Upper lobe of left lung (tissue), 6 donors: ENCODE measurements at regions not wholly inside any gene's neighbourhood (a gene's known extent, or its start where the extent isn't known, plus 50 kb on each side); places are given as distances from the start of the nearest gene placed in this dataset.

Source experiments
- ATAC-seq, 2 donors: fragments of 200-7000 bp; cut with Tn5 transposase; one replicate each; pipeline ENCODE4 v1.9.1; 2022; ENCODE audit warnings: mild to moderate bottlenecking in 2 of 2, moderate library complexity in 2 of 2; ENCODE audit not compliant: low FRiP score in 2 of 2
- DNase-seq, 2 donors: peaks; one replicate each; pipeline ENCODE4 v3.0.0-alpha.2; 2019 to 2020
- H3K27ac ChIP-seq, 4 donors: fragments of 200-600 bp; sonication (generic); one replicate each; pipeline ENCODE4 v1.5.1; 2016 to 2019
- H3K27me3 ChIP-seq, 4 donors: fragments of 200-600 bp; sonication (generic); one replicate each; pipeline ENCODE4 v1.5.1; 2017 to 2019
- H3K36me3 ChIP-seq, 4 donors: fragments of 200-600 bp; sonication (generic); one replicate each; pipeline ENCODE4 v1.5.1; 2016 to 2019
- H3K4me1 ChIP-seq, 4 donors: fragments of 200-600 bp; sonication (generic); one replicate each; pipeline ENCODE4 v1.5.1; 2018 to 2019
- H3K4me3 ChIP-seq, 4 donors: fragments of 200-600 bp; sonication (generic); one replicate each; pipeline ENCODE4 v1.5.1; 2017 to 2019; ENCODE audit warnings: mild to moderate bottlenecking in 2 of 4, moderate library complexity in 1 of 4
- H3K9me3 ChIP-seq, 4 donors: fragments of 200-600 bp; sonication (generic); one replicate each; pipeline ENCODE4 v1.5.1; 2018 to 2019
- CTCF ChIP-seq, 6 experiments: fragments of 450-650 bp in 4 of 6; fragments of 200-600 bp in 2 of 6; sonication (generic) in 2 of 6; IDR thresholded peaks; one replicate each; pipeline ENCODE4 v1.5.1; 2016 to 2019; ENCODE audit warnings: antibody characterized with exemption in 6 of 6
- EP300 ChIP-seq, 4 donors: sonication (generic); formaldehyde crosslinking; IDR thresholded peaks; one replicate each; pipeline ENCODE4 v1.5.1; 2017; ENCODE audit warnings: antibody characterized with exemption in 4 of 4, control low read depth in 2 of 4
- POLR2A ChIP-seq, 4 donors: fragments of 450-650 bp; IDR thresholded peaks; one replicate each; pipeline ENCODE4 v1.5.1; 2016 to 2017; ENCODE audit warnings: antibody characterized with exemption in 4 of 4, mild to moderate bottlenecking in 2 of 4
- POLR2AphosphoS5 ChIP-seq, 2 donors: sonication (generic); formaldehyde crosslinking; IDR thresholded peaks; one replicate each; pipeline ENCODE4 v1.5.1; 2017; ENCODE audit warnings: antibody characterized with exemption in 2 of 2
- WGBS, 2 donors: methylation state at CpG; one replicate each; pipeline ENCODE4 v1.1.5; 2017 to 2018; 5-methylcytosine and 5-hydroxymethylcytosine counted together
- donor health status: DM: no; HTN: no; CAD: no; lungs with moderate emphysema.
- donor health status: DM: no; HTN: yes; CAD: no; lungs with severe emphysema.

- Histone ChIP-seq H3K4me3 (no peak overlapping the region), H3K9me3 (no peaks in the 10 kb centered on the region), H3K4me1 (no peaks in the 10 kb centered on the region), H3K27ac (no peak overlapping the region), H3K27me3 (no peaks in the 10 kb centered on the region), H3K36me3 (no peaks in the 10 kb centered on the region)
- no peak for DNase-seq
- ATAC-seq: no peak
- TF ChIP-seq POLR2A (IDR thresholded peaks at IDR 0.05): no peak
- no peak for TF ChIP-seq CTCF (IDR thresholded peaks at IDR 0.05)
- TF ChIP-seq EP300 (IDR thresholded peaks at IDR 0.05): no peak
- no peak for TF ChIP-seq POLR2AphosphoS5 (IDR thresholded peaks at IDR 0.05)
- 92 to 99% methylated on average over 3 of the region's 3 CpGs for WGBS, 2 donors
Observed at GRCh38 chr1:72848997-72849396, 566.7 kb upstream of the NEGR1 start.

DNA sequence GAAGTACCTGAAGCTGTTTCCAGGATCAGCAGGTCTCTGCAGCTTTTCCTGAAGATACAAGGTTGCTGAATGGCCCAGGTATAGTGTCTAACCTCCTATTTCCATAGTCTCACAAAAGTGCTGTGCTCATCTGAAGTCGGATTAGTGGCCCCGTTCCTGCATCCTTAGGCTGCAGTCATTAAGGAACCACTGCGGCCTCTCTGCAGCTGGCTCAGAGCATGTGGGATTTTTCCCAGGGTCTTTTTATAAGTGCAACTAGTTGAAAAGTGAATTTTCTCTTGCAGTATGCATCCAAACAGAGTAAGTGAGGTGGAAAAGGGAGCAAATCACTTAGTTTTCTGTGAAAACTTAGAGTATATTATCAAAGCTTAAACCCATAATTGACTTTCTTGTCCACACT lies 565.3 kb upstream of the NEGR1 start:
- H3K36me3 ChIP-seq: no peaks in the 10 kb centered on the region
- no peaks in the 10 kb centered on the region for H3K4me1 ChIP-seq
- WGBS, 2 donors: 52 to 86% methylated on average over 3 of the region's 3 CpGs
- ATAC-seq (no peak), DNase-seq (no peak)
- H3K4me3 ChIP-seq: no peak overlapping the region
- H3K27ac ChIP-seq: no peak overlapping the region
- TF ChIP-seq POLR2A (IDR thresholded peaks at IDR 0.05) (no peak), POLR2AphosphoS5 (IDR thresholded peaks at IDR 0.05) (no peak), CTCF (IDR thresholded peaks at IDR 0.05) (no peak), EP300 (IDR thresholded peaks at IDR 0.05) (no peak)
- H3K9me3 ChIP-seq: no peaks in the 10 kb centered on the region
- H3K27me3 ChIP-seq: no peaks in the 10 kb centered on the region

- Histone ChIP-seq H3K9me3 (no peaks in the 10 kb centered on the region), H3K4me3 (no peak overlapping the region), H3K4me1 (no peaks in the 10 kb centered on the region), H3K27me3 (no peaks in the 10 kb centered on the region), H3K27ac (no peak overlapping the region), H3K36me3 (no peaks in the 10 kb centered on the region)
- TF ChIP-seq POLR2AphosphoS5 (IDR thresholded peaks at IDR 0.05) (no peak), CTCF (IDR thresholded peaks at IDR 0.05) (no peak), POLR2A (IDR thresholded peaks at IDR 0.05) (no peak), EP300 (IDR thresholded peaks at IDR 0.05) (no peak)
- DNase-seq: no peak
- ATAC-seq: no peak
- WGBS, 2 donors: 40 to 49% methylated on average over 2 of the region's 2 CpGs
Observed at GRCh38 chr1:72846476-72847278, 564.3 kb upstream of the NEGR1 start.

DNA sequence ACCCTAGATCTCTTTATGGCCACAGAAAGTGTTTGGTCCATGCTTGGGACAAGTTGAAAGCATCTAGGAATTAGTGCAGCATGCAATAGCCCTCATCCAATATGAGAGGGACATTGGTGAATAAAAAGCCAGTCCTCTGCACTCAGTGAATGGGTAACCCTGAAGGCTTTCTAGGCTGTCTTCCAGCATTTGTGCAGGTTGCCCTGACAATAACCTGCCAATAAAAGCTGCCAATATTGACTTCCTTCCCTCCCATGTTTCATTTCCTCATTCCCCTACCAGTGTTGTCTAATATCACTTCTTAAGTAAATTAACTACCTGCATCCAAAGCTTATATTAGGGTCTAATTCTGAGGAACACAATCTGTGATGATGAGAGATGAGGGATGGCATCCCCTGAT lies 563.6 kb upstream of the NEGR1 start:
- TF ChIP-seq POLR2AphosphoS5 (IDR thresholded peaks at IDR 0.05): no peak
- no peak for TF ChIP-seq EP300 (IDR thresholded peaks at IDR 0.05)
- no peak for TF ChIP-seq CTCF (IDR thresholded peaks at IDR 0.05)
- no peak for TF ChIP-seq POLR2A (IDR thresholded peaks at IDR 0.05)
- H3K9me3 ChIP-seq: no peaks in the 10 kb centered on the region
- ATAC-seq (no peak), DNase-seq (no peak)
- H3K4me3 ChIP-seq: no peak overlapping the region
- no peaks in the 10 kb centered on the region for H3K4me1 ChIP-seq
- H3K27me3 ChIP-seq: no peaks in the 10 kb centered on the region
- no peak overlapping the region for H3K27ac ChIP-seq
- H3K36me3 ChIP-seq: no peaks in the 10 kb centered on the region

GRCh38 chr1:72845381-72845780 lies 563.0 kb upstream of the NEGR1 start:
- Histone ChIP-seq H3K4me3 (no peak overlapping the region), H3K36me3 (no peaks in the 10 kb centered on the region), H3K27ac (no peak overlapping the region), H3K27me3 (no peaks in the 10 kb centered on the region), H3K9me3 (no peaks in the 10 kb centered on the region), H3K4me1 (no peaks in the 10 kb centered on the region)
- DNase-seq: no peak
- TF ChIP-seq POLR2A (IDR thresholded peaks at IDR 0.05) (no peak), CTCF (IDR thresholded peaks at IDR 0.05) (no peak), EP300 (IDR thresholded peaks at IDR 0.05) (no peak), POLR2AphosphoS5 (IDR thresholded peaks at IDR 0.05) (no peak)
- 76 to 86% methylated on average over 4 of the region's 4 CpGs for WGBS, 2 donors
- no peak for ATAC-seq
